Central memory CD8-positive, alpha-beta T cell (primary cell): ENCODE measurements at regions not wholly inside any gene's neighbourhood (a gene's known extent, or its start where the extent isn't known, plus 50 kb on each side); places are given as distances from the start of the nearest gene placed in this dataset.

Experiments used
- ATAC-seq: fragments of 150-1000 bp; cut with Tn5 transposase; replicated peaks from 2 replicates; pipeline ENCODE4 v1.10.0; 2022; ENCODE audit warnings: mild to moderate bottlenecking, moderate FRiP score, moderate number of reproducible peaks; ENCODE audit not compliant: poor library complexity, severe bottlenecking; ENCODE audit errors: extremely low read depth
- DNase-seq, 2 donors: peaks; one replicate each; pipeline ENCODE4 v3.0.0; 2021; ENCODE audit warnings: low spot score in 2 of 2
- H3K27ac Mint-ChIP-seq: one replicate; pipeline ENCODE4 v1.8.0; 2022; ENCODE audit warnings: low read depth, mild to moderate bottlenecking, moderate library complexity, mixed read lengths
- H3K27me3 Mint-ChIP-seq: one replicate; pipeline ENCODE4 v1.8.0; 2022; ENCODE audit warnings: mixed read lengths
- H3K36me3 Mint-ChIP-seq: one replicate; pipeline ENCODE4 v1.8.0; 2022; ENCODE audit warnings: mild to moderate bottlenecking, moderate library complexity, mixed read lengths; ENCODE audit not compliant: insufficient read depth
- H3K4me1 Mint-ChIP-seq: one replicate; pipeline ENCODE4 v1.8.0; 2022; ENCODE audit warnings: mixed read lengths
- H3K4me3 Mint-ChIP-seq: one replicate; pipeline ENCODE4 v1.8.0; 2022; ENCODE audit warnings: mild to moderate bottlenecking, moderate library complexity, mixed read lengths
- H3K9me3 Mint-ChIP-seq: one replicate; pipeline ENCODE4 v1.8.0; 2022; ENCODE audit warnings: mixed read lengths

DNA sequence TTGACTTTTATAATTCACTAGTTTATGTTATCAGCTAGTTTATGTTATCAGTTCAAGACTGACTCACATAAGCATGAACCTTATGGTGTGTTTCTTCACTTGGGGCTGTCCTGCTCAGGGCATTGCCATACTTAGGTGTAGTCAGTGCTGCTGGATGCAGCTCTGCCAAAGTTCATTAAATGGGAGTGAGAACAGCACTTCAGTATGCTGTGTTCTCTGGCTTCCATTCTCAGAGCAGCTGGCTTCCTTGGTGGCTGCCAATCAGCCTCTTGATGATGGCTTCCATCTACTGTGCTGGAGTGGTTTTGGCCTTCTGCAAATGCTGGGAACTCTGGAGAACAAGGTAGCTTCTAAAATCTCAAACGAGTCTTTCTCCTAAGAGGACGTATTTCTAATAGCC is 170.7 kb downstream of the TDRD15 start:
- Mint-ChIP-seq H3K9me3 (peaks cover 5% of the 10 kb centered on the region), H3K4me3 (no peak overlapping the region), H3K4me1 (no peaks in the 10 kb centered on the region), H3K27ac (no peak overlapping the region), H3K36me3 (no peaks in the 10 kb centered on the region), H3K27me3 (no peaks in the 10 kb centered on the region)
- no peak for DNase-seq
- ATAC-seq = no peak

GRCh38 chr2:21299411-21299810 is 175.6 kb downstream of the TDRD15 start:
- Mint-ChIP-seq H3K27ac (no peak overlapping the region), H3K27me3 (no peaks in the 10 kb centered on the region)

GRCh38 chr2:21301871-21302455 is 178.2 kb downstream of the TDRD15 start:
- H3K4me3 Mint-ChIP-seq = no peak overlapping the region
- H3K36me3 Mint-ChIP-seq = no peaks in the 10 kb centered on the region
- ATAC-seq = no peak
- H3K27me3 Mint-ChIP-seq = no peaks in the 10 kb centered on the region
- no peak overlapping the region for H3K27ac Mint-ChIP-seq
- DNase-seq = no peak
- H3K4me1 Mint-ChIP-seq = no peaks in the 10 kb centered on the region
- H3K9me3 Mint-ChIP-seq = peaks cover 5% of the 10 kb centered on the region

More at GRCh38 chr2:21299411-21299810, 175.6 kb downstream of the TDRD15 start:
- Mint-ChIP-seq H3K4me1 (no peaks in the 10 kb centered on the region), H3K9me3 (peaks cover 5% of the 10 kb centered on the region), H3K36me3 (no peaks in the 10 kb centered on the region), H3K4me3 (no peak overlapping the region)
- no peak for DNase-seq
- no peak for ATAC-seq

- H3K27ac Mint-ChIP-seq = no peak overlapping the region
- no peak for DNase-seq
- H3K9me3 Mint-ChIP-seq = no peaks in the 10 kb centered on the region
- no peaks in the 10 kb centered on the region for H3K4me1 Mint-ChIP-seq
- ATAC-seq = no peak
- H3K36me3 Mint-ChIP-seq = no peaks in the 10 kb centered on the region
- H3K27me3 Mint-ChIP-seq = no peaks in the 10 kb centered on the region
- H3K4me3 Mint-ChIP-seq = no peak overlapping the region
These were observed 180.1 kb downstream of the TDRD15 start for GRCh38 chr2:21303876-21304275.

DNA sequence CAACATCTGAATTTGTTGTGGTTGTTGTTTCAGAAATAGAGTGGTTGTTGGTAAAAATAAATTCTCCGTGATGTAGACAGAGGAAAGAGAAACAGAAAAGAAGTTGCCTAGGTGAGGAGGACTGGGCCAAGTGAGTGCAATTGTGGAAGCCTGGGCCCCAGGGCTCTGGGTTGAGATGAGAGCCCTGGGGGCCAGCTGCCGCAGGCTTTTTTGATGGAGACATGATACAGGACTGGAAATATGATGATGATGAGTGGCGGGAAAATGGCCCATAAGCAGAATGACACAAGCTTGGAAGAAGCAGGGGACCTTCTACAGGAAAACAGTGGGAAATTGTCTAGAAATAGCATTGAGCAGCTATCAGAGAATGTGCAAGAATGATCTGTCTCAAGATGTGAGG is 181.8 kb downstream of the TDRD15 start:
- H3K27me3 Mint-ChIP-seq = no peaks in the 10 kb centered on the region

DNA sequence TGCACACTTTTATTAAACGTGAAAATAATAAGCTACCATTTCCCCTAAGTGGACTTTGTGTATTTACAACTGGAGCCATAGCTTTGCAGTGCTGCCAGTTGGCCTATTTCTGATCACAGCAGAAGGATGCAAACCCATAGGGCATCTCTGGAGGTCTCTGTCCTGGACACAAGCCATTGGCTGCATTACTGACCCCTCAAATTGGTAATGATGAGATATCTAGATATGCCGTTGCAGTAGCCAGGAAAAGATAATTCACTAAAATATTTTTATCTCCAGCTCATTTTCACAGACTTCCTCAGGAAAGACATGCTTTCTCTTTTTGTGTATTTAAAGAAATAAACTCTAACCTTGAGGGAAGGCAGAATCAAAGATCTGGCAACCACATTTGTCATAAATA is 182.5 kb downstream of the TDRD15 start:
- H3K27me3 Mint-ChIP-seq = no peaks in the 10 kb centered on the region
- H3K27ac Mint-ChIP-seq = no peak overlapping the region
- H3K4me3 Mint-ChIP-seq = no peak overlapping the region
- no peaks in the 10 kb centered on the region for H3K9me3 Mint-ChIP-seq
- DNase-seq (no peak), ATAC-seq (no peak)
- H3K36me3 Mint-ChIP-seq = no peaks in the 10 kb centered on the region
- H3K4me1 Mint-ChIP-seq = no peaks in the 10 kb centered on the region

More for the DNA sequence above, 181.8 kb downstream of the TDRD15 start:
- DNase-seq (no peak), ATAC-seq (no peak)
- Mint-ChIP-seq H3K4me1 (no peaks in the 10 kb centered on the region), H3K4me3 (no peak overlapping the region), H3K27ac (no peak overlapping the region), H3K9me3 (no peaks in the 10 kb centered on the region), H3K36me3 (no peaks in the 10 kb centered on the region)

DNA sequence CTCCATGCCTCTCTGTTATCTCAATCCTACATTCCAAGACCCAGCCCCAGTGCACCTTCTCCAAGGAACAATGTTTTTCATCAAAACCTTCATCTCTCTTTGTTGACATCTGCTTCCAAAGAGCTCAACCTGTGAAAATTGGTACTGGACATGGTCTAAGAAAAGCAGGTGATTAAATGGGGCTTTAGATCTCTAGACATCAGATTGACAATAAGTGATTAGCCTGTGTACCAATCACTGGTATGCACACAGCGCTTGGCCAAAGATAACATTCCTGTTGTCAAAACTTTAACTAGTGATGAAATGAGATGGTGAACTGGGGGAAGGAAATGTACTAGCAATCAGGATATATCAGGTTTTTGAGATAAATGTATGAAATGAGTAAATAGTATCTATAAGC is 183.3 kb downstream of the TDRD15 start:
- DNase-seq = no peak
- ATAC-seq = no peak
- H3K4me1 Mint-ChIP-seq = no peaks in the 10 kb centered on the region
- H3K27ac Mint-ChIP-seq = no peak overlapping the region
- H3K36me3 Mint-ChIP-seq = no peaks in the 10 kb centered on the region
- no peak overlapping the region for H3K4me3 Mint-ChIP-seq
- H3K27me3 Mint-ChIP-seq = no peaks in the 10 kb centered on the region
- no peaks in the 10 kb centered on the region for H3K9me3 Mint-ChIP-seq

- ATAC-seq (no peak), DNase-seq (no peak)
- Mint-ChIP-seq H3K4me1 (no peaks in the 10 kb centered on the region), H3K4me3 (no peak overlapping the region), H3K27ac (no peak overlapping the region), H3K27me3 (no peaks in the 10 kb centered on the region), H3K36me3 (no peaks in the 10 kb centered on the region), H3K9me3 (no peaks in the 10 kb centered on the region)
These were observed 186.7 kb downstream of the TDRD15 start for GRCh38 chr2:21310493-21310892.

DNA sequence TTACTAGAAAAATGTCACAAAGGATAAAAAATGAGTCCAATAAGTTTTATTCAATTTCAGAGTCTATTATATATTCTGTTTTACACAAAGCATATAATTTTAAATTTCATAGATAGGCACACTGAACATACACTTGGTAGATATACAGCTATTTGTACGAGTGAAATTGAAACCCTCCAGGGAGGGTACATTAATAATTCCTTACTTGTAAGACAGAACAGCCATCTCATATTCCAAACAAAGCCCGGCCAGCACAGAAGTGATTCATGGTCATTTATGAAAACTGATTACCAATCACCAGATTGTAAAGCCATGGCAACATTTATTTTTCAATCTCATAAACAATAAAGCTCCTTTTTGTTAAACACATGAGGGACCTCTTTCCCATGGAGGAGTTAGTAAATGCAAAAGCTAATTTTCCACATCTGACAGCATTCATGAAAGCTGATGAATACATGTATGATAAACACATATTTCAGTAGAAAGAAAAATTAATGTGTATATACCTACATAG is 190.6 kb downstream of the TDRD15 start:
- Mint-ChIP-seq H3K27me3 (no peaks in the 10 kb centered on the region), H3K36me3 (no peaks in the 10 kb centered on the region), H3K4me1 (no peaks in the 10 kb centered on the region), H3K4me3 (no peak overlapping the region), H3K27ac (no peak overlapping the region), H3K9me3 (peaks cover 7% of the 10 kb centered on the region)
- no peak for DNase-seq
- no peak for ATAC-seq

DNA sequence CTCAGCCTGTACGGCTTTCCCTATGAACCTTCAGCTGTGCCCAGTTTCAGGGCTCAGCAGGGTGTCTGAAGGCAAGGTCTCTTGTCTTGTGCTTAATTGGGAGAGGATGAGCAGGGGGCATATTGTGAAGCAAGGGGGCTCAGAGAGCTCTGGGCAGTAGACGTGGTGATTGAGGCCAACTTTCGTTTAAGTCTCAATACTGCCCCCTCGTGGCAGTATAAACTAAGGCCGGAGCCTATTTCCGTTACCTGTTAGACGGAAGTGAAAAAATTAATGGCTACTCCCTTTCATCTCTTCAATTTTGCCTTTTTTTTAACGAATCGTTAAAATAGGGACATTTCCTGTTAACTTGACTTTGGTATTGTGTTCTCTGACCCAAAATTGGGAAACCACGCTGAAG is 193.4 kb downstream of the TDRD15 start:
- no peak for DNase-seq
- no peaks in the 10 kb centered on the region for H3K36me3 Mint-ChIP-seq
- no peak for ATAC-seq
- no peaks in the 10 kb centered on the region for H3K4me1 Mint-ChIP-seq
- H3K9me3 Mint-ChIP-seq = peaks cover 7% of the 10 kb centered on the region
- no peak overlapping the region for H3K27ac Mint-ChIP-seq
- H3K4me3 Mint-ChIP-seq = no peak overlapping the region
- no peaks in the 10 kb centered on the region for H3K27me3 Mint-ChIP-seq

GRCh38 chr2:21318263-21318662 is 194.5 kb downstream of the TDRD15 start:
- Mint-ChIP-seq H3K9me3 (peaks cover 7% of the 10 kb centered on the region), H3K4me1 (no peaks in the 10 kb centered on the region), H3K4me3 (no peak overlapping the region), H3K36me3 (no peaks in the 10 kb centered on the region), H3K27me3 (no peaks in the 10 kb centered on the region), H3K27ac (no peak overlapping the region)
- ATAC-seq (no peak), DNase-seq (no peak)

- H3K4me1 Mint-ChIP-seq = no peaks in the 10 kb centered on the region
- no peak overlapping the region for H3K27ac Mint-ChIP-seq
- H3K36me3 Mint-ChIP-seq = no peaks in the 10 kb centered on the region
- DNase-seq (no peak), ATAC-seq (no peak)
- H3K27me3 Mint-ChIP-seq = no peaks in the 10 kb centered on the region
- peaks cover 1% of the 10 kb centered on the region for H3K9me3 Mint-ChIP-seq
- H3K4me3 Mint-ChIP-seq = no peak overlapping the region
These were observed 202.4 kb downstream of the TDRD15 start for GRCh38 chr2:21326152-21326551.

DNA sequence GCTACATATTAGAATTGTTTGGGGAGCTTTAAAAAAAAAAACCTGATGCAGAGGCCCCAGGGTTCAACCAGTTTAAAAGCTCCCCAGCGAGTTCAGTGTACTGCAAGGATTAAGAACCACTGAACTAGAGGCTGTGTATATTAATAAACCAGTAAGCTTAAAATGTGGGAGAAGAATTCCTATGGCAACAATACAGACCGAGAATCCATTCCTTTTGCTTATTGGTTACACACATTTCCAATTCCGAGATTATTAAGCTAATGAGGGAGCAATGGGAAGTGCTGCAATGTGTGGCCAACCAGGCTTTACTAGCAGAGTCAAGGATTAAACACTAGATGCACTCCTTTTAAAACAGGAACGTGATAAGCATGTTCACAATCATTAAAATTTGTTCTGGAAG is 204.4 kb downstream of the TDRD15 start:
- no peak overlapping the region for H3K4me3 Mint-ChIP-seq
- no peak overlapping the region for H3K27ac Mint-ChIP-seq

More for the DNA sequence above, 204.4 kb downstream of the TDRD15 start:
- no peaks in the 10 kb centered on the region for H3K36me3 Mint-ChIP-seq
- ATAC-seq (no peak), DNase-seq (no peak)
- no peaks in the 10 kb centered on the region for H3K27me3 Mint-ChIP-seq
- peaks cover 8% of the 10 kb centered on the region for H3K9me3 Mint-ChIP-seq
- H3K4me1 Mint-ChIP-seq = no peaks in the 10 kb centered on the region
